ENCODE measurements at regions not wholly inside any gene's neighbourhood (a gene's known extent, or its start where the extent isn't known, plus 50 kb on each side); places are given as distances from the start of the nearest gene placed in this dataset.

- DNase-seq: no peak
- no peaks in the 10 kb centered on the region for H3K9me3 ChIP-seq
- H3K4me1 ChIP-seq: no peaks in the 10 kb centered on the region
- H3K36me3 ChIP-seq: no peaks in the 10 kb centered on the region
- TF ChIP-seq POLR2A (IDR thresholded peaks at IDR 0.05) (no peak), CTCF (IDR thresholded peaks at IDR 0.05) (no peak)
- no peak overlapping the region for H3K27ac ChIP-seq
- H3K27me3 ChIP-seq: no peaks in the 10 kb centered on the region
- no peak overlapping the region for H3K4me3 ChIP-seq
Observed at GRCh38 chr1:118302145-118302544, 117.1 kb upstream of the SPAG17 start.

GRCh38 chr1:118300808-118301207, 115.8 kb upstream of the SPAG17 start:
- Histone ChIP-seq H3K4me1 (no peaks in the 10 kb centered on the region), H3K4me3 (no peak overlapping the region), H3K27me3 (no peaks in the 10 kb centered on the region), H3K9me3 (no peaks in the 10 kb centered on the region), H3K27ac (no peak overlapping the region), H3K36me3 (no peaks in the 10 kb centered on the region)
- TF ChIP-seq POLR2A (IDR thresholded peaks at IDR 0.05) (no peak), CTCF (IDR thresholded peaks at IDR 0.05) (no peak)
- no peak for DNase-seq

- no peaks in the 10 kb centered on the region for H3K9me3 ChIP-seq
- H3K27me3 ChIP-seq: no peaks in the 10 kb centered on the region
- no peak overlapping the region for H3K27ac ChIP-seq
- DNase-seq: no peak
- no peak overlapping the region for H3K4me3 ChIP-seq
- no peak for TF ChIP-seq CTCF (IDR thresholded peaks at IDR 0.05)
- TF ChIP-seq POLR2A (IDR thresholded peaks at IDR 0.05): no peak
- H3K4me1 ChIP-seq: no peaks in the 10 kb centered on the region
- no peaks in the 10 kb centered on the region for H3K36me3 ChIP-seq
Observed at GRCh38 chr1:118298397-118298796, 113.4 kb upstream of the SPAG17 start.

- Histone ChIP-seq H3K4me1 (no peaks in the 10 kb centered on the region), H3K9me3 (no peaks in the 10 kb centered on the region), H3K27ac (no peak overlapping the region), H3K4me3 (no peak overlapping the region), H3K27me3 (no peaks in the 10 kb centered on the region), H3K36me3 (no peaks in the 10 kb centered on the region)
- no peak for DNase-seq
- TF ChIP-seq CTCF (IDR thresholded peaks at IDR 0.05) (no peak), POLR2A (IDR thresholded peaks at IDR 0.05) (no peak)
Observed at GRCh38 chr1:118297521-118297920, 112.5 kb upstream of the SPAG17 start.

- Histone ChIP-seq H3K4me3 (no peak overlapping the region), H3K27me3 (no peaks in the 10 kb centered on the region), H3K4me1 (no peaks in the 10 kb centered on the region), H3K36me3 (no peaks in the 10 kb centered on the region), H3K9me3 (no peaks in the 10 kb centered on the region), H3K27ac (no peak overlapping the region)
- no peak for DNase-seq
- no peak for TF ChIP-seq CTCF (IDR thresholded peaks at IDR 0.05)
- no peak for TF ChIP-seq POLR2A (IDR thresholded peaks at IDR 0.05)
Observed at GRCh38 chr1:118294875-118295642, 110.0 kb upstream of the SPAG17 start.
